ENCODE measurements at regions not wholly inside any gene's neighbourhood (a gene's known extent, or its start where the extent isn't known, plus 50 kb on each side); places are given as distances from the start of the nearest gene placed in this dataset.
"Not testable (repeated sequence)": the region's sequence is repeated elsewhere in the genome, so short reads cannot be mapped to it uniquely, and the experiment has no call there.

- TF ChIP-seq, protein P1, sequence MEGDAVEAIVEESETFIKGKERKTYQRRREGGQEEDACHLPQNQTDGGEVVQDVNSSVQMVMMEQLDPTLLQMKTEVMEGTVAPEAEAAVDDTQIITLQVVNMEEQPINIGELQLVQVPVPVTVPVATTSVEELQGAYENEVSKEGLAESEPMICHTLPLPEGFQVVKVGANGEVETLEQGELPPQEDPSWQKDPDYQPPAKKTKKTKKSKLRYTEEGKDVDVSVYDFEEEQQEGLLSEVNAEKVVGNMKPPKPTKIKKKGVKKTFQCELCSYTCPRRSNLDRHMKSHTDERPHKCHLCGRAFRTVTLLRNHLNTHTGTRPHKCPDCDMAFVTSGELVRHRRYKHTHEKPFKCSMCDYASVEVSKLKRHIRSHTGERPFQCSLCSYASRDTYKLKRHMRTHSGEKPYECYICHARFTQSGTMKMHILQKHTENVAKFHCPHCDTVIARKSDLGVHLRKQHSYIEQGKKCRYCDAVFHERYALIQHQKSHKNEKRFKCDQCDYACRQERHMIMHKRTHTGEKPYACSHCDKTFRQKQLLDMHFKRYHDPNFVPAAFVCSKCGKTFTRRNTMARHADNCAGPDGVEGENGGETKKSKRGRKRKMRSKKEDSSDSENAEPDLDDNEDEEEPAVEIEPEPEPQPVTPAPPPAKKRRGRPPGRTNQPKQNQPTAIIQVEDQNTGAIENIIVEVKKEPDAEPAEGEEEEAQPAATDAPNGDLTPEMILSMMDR (IDR thresholded peaks at IDR 0.05; ENCODE audit: insufficient read depth, low read depth, low read length) = not testable (repeated sequence)
- not testable (repeated sequence) for TF ChIP-seq EZH2 (IDR thresholded peaks at IDR 0.05; ENCODE audit: insufficient read depth, low read length)
Observed at GRCh38 chr7:25478221-25478620, 249.9 kb upstream of the NPVF start.

Measured in astrocyte (in vitro differentiated cells and primary cell).